Transverse colon (tissue), 4 donors: ENCODE measurements at regions not wholly inside any gene's neighbourhood (a gene's known extent, or its start where the extent isn't known, plus 50 kb on each side); places are given as distances from the start of the nearest gene placed in this dataset.

Experiments
- DNase-seq: peaks from one replicate; pipeline ENCODE4 v3.0.0-alpha.2; 2019
- H3K27ac ChIP-seq, 4 donors: fragments of 200-600 bp; sonication (generic); 2 replicates each; pipeline ENCODE4 v1.5.1; 2016 to 2018; ENCODE audit warnings: inconsistent platforms in 4 of 4
- H3K27me3 ChIP-seq: fragments of 200-600 bp; sonication (generic); 2 replicates; pipeline ENCODE4 v1.5.1; 2017; ENCODE audit warnings: inconsistent platforms
- H3K36me3 ChIP-seq, 4 donors: fragments of 200-600 bp; sonication (generic); 2 replicates each; pipeline ENCODE4 v1.5.1; 2017 to 2019; ENCODE audit warnings: inconsistent platforms in 4 of 4
- H3K4me1 ChIP-seq, 4 donors: fragments of 200-600 bp; sonication (generic); 2 replicates each; pipeline ENCODE4 v1.5.1; 2017 to 2020; ENCODE audit warnings: inconsistent platforms in 4 of 4
- H3K4me3 ChIP-seq, 4 donors: fragments of 200-600 bp; sonication (generic); 1 replicate in 1 of 4; 2 replicates in 3 of 4; pipeline versions ENCODE4 v1.5.1 to v1.6.1; 2017 to 2019; ENCODE audit warnings: inconsistent platforms in 4 of 4
- H3K9me3 ChIP-seq, 2 donors: fragments of 200-600 bp; sonication (generic); 2 replicates each; pipeline ENCODE4 v1.5.1; 2017 to 2019; ENCODE audit warnings: inconsistent platforms in 2 of 2
- CTCF ChIP-seq, 5 experiments: fragments of 200-600 bp in 3 of 5; fragments of 450-650 bp in 2 of 5; sonication (generic) in 3 of 5; IDR thresholded peaks; 1 replicate in 2 of 5; 2 replicates in 3 of 5; pipeline ENCODE4 v1.5.1; 2016 to 2017; ENCODE audit warnings: antibody characterized with exemption in 5 of 5, inconsistent platforms in 3 of 5, mild to moderate bottlenecking in 2 of 5, moderate library complexity in 1 of 5
- EP300 ChIP-seq: sonication (generic); formaldehyde crosslinking; IDR thresholded peaks from one replicate; pipeline ENCODE4 v1.6.1; 2017; ENCODE audit warnings: antibody characterized with exemption, low read depth
- POLR2A ChIP-seq: fragments of 450-650 bp; IDR thresholded peaks from one replicate; pipeline ENCODE4 v1.6.1; 2016; ENCODE audit warnings: antibody characterized with exemption, mild to moderate bottlenecking, moderate library complexity
- POLR2AphosphoS5 ChIP-seq, 3 donors: sonication (generic); formaldehyde crosslinking; IDR thresholded peaks; one replicate each; pipeline ENCODE4 v1.6.1; 2016; ENCODE audit warnings: antibody characterized with exemption in 3 of 3
- WGBS, 2 donors: methylation state at CpG; one replicate each; pipeline ENCODE4 v1.1.5; 2018; ENCODE audit warnings: low coverage in 1 of 2; 5-methylcytosine and 5-hydroxymethylcytosine counted together
- in situ Hi-C, 4 donors: fragments of 200-750 bp; cut with MboI; loops; one replicate each; pipeline versions ENCODE4 v1.15.0 to v1.15.1; 2017; ENCODE audit warnings: low sequenced_read_pairs in 3 of 4, low pct_ligation_motif_present in 1 of 4, low pct_unique_long_range_greater_than_20kb in 1 of 4
- intact Hi-C: fragments of 100-400 bp; cut with DNase I; formaldehyde crosslinking; loops from one replicate; pipeline ENCODE4 v1.15.1; 2023; ENCODE audit warnings: low total_unique reads

- no peaks in the 10 kb centered on the region for H3K4me1 ChIP-seq
- intact Hi-C loops: no loop called here
- no peak for DNase-seq
- no peaks in the 10 kb centered on the region for H3K9me3 ChIP-seq
- no peaks in the 10 kb centered on the region for H3K36me3 ChIP-seq
- in situ Hi-C loops: no loop called here
- H3K4me3 ChIP-seq: no peak overlapping the region
- H3K27me3 ChIP-seq: no peaks in the 10 kb centered on the region
- TF ChIP-seq EP300: no peak
- TF ChIP-seq CTCF (IDR thresholded peaks at IDR 0.05): no peak
- no peak for TF ChIP-seq POLR2AphosphoS5 (IDR thresholded peaks at IDR 0.05)
- no peak for TF ChIP-seq POLR2A
- H3K27ac ChIP-seq: no peak overlapping the region
- WGBS, 2 donors: 89 to 93% methylated on average over 3 to 17 of the region's 17 CpGs
Observed at GRCh38 chr13:112169941-112170822, 103.2 kb downstream of the SOX1 start.

DNA sequence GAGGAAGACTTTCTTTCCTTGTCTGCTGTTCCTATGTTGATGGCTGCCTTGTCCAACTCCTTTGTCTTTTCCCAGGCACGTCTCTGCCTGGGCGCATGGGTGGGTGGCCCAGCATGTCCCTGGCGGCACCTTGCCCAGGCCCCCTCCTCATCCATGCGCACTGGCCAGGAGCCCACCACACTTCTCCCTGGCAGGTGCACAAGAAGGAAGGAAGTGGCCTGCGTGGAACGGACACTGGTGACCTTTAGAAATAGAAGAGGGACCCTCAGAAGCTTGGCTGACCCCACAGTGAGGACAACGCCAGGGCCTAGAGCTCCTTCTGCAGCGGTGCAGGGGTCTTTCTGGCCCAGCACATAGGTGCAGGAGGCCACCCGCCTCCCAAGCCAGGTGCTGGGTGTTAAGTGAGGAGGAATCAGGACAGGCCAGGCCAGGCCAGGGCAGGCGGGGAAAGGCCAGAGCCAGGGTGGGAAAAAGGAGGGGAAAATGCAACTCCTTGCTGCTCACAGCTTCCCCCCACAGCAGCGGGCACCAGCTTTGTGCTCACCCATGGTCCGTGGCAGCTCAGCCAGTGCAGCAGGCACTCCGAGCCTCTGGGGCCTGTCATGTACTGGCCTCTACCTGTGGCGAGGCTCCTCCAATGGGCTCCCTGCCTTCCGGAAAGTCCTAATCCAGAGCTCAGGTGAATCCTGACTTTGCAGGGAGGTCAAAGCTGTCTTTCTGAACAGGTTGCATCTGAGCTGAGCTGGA lies 104.0 kb downstream of the SOX1 start:
- no peak overlapping the region for H3K4me3 ChIP-seq
- DNase-seq: no peak
- no peaks in the 10 kb centered on the region for H3K9me3 ChIP-seq
- H3K36me3 ChIP-seq: no peaks in the 10 kb centered on the region
- TF ChIP-seq CTCF (IDR thresholded peaks at IDR 0.05): no peak
- TF ChIP-seq EP300: no peak
- no peak for TF ChIP-seq POLR2AphosphoS5 (IDR thresholded peaks at IDR 0.05)
- TF ChIP-seq POLR2A: no peak
- H3K27ac ChIP-seq: no peak overlapping the region
- no peaks in the 10 kb centered on the region for H3K27me3 ChIP-seq
- intact Hi-C loops (no loop called here), in situ Hi-C loops (no loop called here)
- no peaks in the 10 kb centered on the region for H3K4me1 ChIP-seq
- WGBS, 2 donors: 88 to 90% methylated on average over 2 to 15 of the region's 15 CpGs

- TF ChIP-seq CTCF (IDR thresholded peaks at IDR 0.05): no peak
- TF ChIP-seq POLR2AphosphoS5 (IDR thresholded peaks at IDR 0.05): no peak
- no peak for TF ChIP-seq EP300
- no peak for TF ChIP-seq POLR2A
- H3K27me3 ChIP-seq: no peaks in the 10 kb centered on the region
- H3K36me3 ChIP-seq: no peaks in the 10 kb centered on the region
- DNase-seq: no peak
- H3K27ac ChIP-seq: no peak overlapping the region
- no peaks in the 10 kb centered on the region for H3K4me1 ChIP-seq
- in situ Hi-C loops (no loop called here), intact Hi-C loops (no loop called here)
- WGBS, 2 donors: 89 to 100% methylated on average over 2 to 13 of the region's 13 CpGs
- H3K9me3 ChIP-seq: no peaks in the 10 kb centered on the region
- no peak overlapping the region for H3K4me3 ChIP-seq
Observed at GRCh38 chr13:112171570-112171965, 104.6 kb downstream of the SOX1 start.

- TF ChIP-seq POLR2AphosphoS5 (IDR thresholded peaks at IDR 0.05): no peak
- no peak for TF ChIP-seq POLR2A
- TF ChIP-seq EP300: no peak
- no peak for TF ChIP-seq CTCF (IDR thresholded peaks at IDR 0.05)
- H3K9me3 ChIP-seq: no peaks in the 10 kb centered on the region
- in situ Hi-C loops (no loop called here), intact Hi-C loops (no loop called here)
- no peaks in the 10 kb centered on the region for H3K27me3 ChIP-seq
- no peak for DNase-seq
- 65% methylated on average over 9 of the region's 9 CpGs; no CpG with 5 or more reads in 1 of the 2 donors for WGBS, 2 donors
- no peak overlapping the region for H3K27ac ChIP-seq
- no peaks in the 10 kb centered on the region for H3K36me3 ChIP-seq
- no peak overlapping the region for H3K4me3 ChIP-seq
- no peaks in the 10 kb centered on the region for H3K4me1 ChIP-seq
Observed at GRCh38 chr13:112172017-112172416, 105.1 kb downstream of the SOX1 start.
